Keratinocyte (primary cell): ENCODE measurements at regions not wholly inside any gene's neighbourhood (a gene's known extent, or its start where the extent isn't known, plus 50 kb on each side); places are given as distances from the start of the nearest gene placed in this dataset.

ENCODE experiments used
- DNase-seq: peaks from one replicate; pipeline ENCODE4 v3.0.0-alpha.2; 2011; ENCODE audit warnings: low read depth, missing footprints, low spot score
- FAIRE-seq: peaks from 2 replicates; lab custom pipeline; 2011; peaks lifted over from hg19 to GRCh38; lab: Jason Lieb, UNC
- H2AFZ ChIP-seq: 2 replicates; pipeline ENCODE4 v1.6.0; 2012; ENCODE audit warnings: low read length, control low read depth, inconsistent platforms; ENCODE audit not compliant: control insufficient read depth
- H3K27ac ChIP-seq: 2 replicates; pipeline ENCODE4 v1.5.1; 2011; ENCODE audit warnings: low read length; ENCODE audit not compliant: control insufficient read depth, insufficient read depth
- H3K27me3 ChIP-seq: 3 replicates; pipeline ENCODE4 v1.6.0; 2011; ENCODE audit warnings: low read length; ENCODE audit not compliant: control insufficient read depth, insufficient read depth; ENCODE audit errors: extremely low read depth
- H3K36me3 ChIP-seq, 2 experiments: 2 replicates in 1 of 2; 3 replicates in 1 of 2; pipeline ENCODE4 v1.5.1; 2011; ENCODE audit warnings: low read length in 2 of 2, mild to moderate bottlenecking in 1 of 2; ENCODE audit not compliant: control insufficient read depth in 2 of 2, insufficient read depth in 2 of 2; ENCODE audit errors: extremely low read depth in 1 of 2
- H3K4me1 ChIP-seq: 3 replicates; pipeline ENCODE4 v1.5.1; 2011; ENCODE audit warnings: low read length; ENCODE audit not compliant: control insufficient read depth, insufficient read depth; ENCODE audit errors: extremely low read depth
- H3K4me2 ChIP-seq: 3 replicates; pipeline ENCODE4 v1.6.0; 2011; ENCODE audit warnings: low read depth, low read length; ENCODE audit not compliant: control insufficient read depth, insufficient read depth; ENCODE audit errors: extremely low read depth
- H3K4me3 ChIP-seq, 3 experiments: fragments of 200-600 bp in 1 of 3; sonication (generic) in 1 of 3; 2 replicates in 2 of 3; 3 replicates in 1 of 3; pipeline ENCODE4 v1.5.1; 2011 to 2016; ENCODE audit warnings: low read length in 3 of 3, mild to moderate bottlenecking in 3 of 3, control low read depth in 2 of 3, inconsistent platforms in 1 of 3, low read depth in 1 of 3, mixed read lengths in 1 of 3, mixed run types in 1 of 3, moderate library complexity in 1 of 3; ENCODE audit not compliant: control insufficient read depth in 2 of 3, insufficient read depth in 2 of 3; ENCODE audit errors: extremely low read depth in 1 of 3
- H3K79me2 ChIP-seq: 2 replicates; pipeline ENCODE4 v1.6.0; 2012; ENCODE audit warnings: low read length; ENCODE audit not compliant: control insufficient read depth, insufficient read depth
- H3K9ac ChIP-seq: 3 replicates; pipeline ENCODE4 v1.6.0; 2011; ENCODE audit warnings: low read length; ENCODE audit not compliant: control insufficient read depth, insufficient read depth; ENCODE audit errors: extremely low read depth
- H3K9me1 ChIP-seq: 3 replicates; pipeline ENCODE4 v1.6.0; 2011; ENCODE audit warnings: low read length; ENCODE audit not compliant: control insufficient read depth, insufficient read depth; ENCODE audit errors: extremely low read depth
- H3K9me3 ChIP-seq: 2 replicates; pipeline ENCODE4 v1.5.1; 2012; ENCODE audit warnings: low read depth, low read length; ENCODE audit not compliant: control insufficient read depth
- H4K20me1 ChIP-seq: 3 replicates; pipeline ENCODE4 v1.6.0; 2011; ENCODE audit warnings: low read length; ENCODE audit not compliant: control insufficient read depth, insufficient read depth; ENCODE audit errors: extremely low read depth
- EZH2 ChIP-seq: IDR thresholded peaks from one replicate; pipeline ENCODE4 v1.6.1; 2012; ENCODE audit warnings: inconsistent platforms, mild to moderate bottlenecking, low read length, moderate library complexity
- dilution Hi-C: fragments of 300-500 bp; cut with MboI; formaldehyde crosslinking; loops from one replicate; pipeline ENCODE4 v1.7.0; 2020; ENCODE audit warnings: low sequenced_read_pairs; ENCODE audit not compliant: extremely low pct_ligation_motif_present
- TF ChIP-seq, protein P1 (sequence below), 3 experiments: IDR thresholded peaks in 1 of 3; conservative IDR thresholded peaks in 1 of 3; optimal IDR thresholded peaks in 1 of 3; 2 replicates in 2 of 3; 3 replicates in 1 of 3; pipeline versions ENCODE3 to v1.5.1; 2011; ENCODE audit warnings: low read length in 3 of 3, mild to moderate bottlenecking in 3 of 3, moderate library complexity in 2 of 3, control low read depth in 1 of 3, inconsistent platforms in 1 of 3; ENCODE audit not compliant: insufficient read depth in 2 of 3; ENCODE audit errors: extremely low read depth in 1 of 3

DNA sequence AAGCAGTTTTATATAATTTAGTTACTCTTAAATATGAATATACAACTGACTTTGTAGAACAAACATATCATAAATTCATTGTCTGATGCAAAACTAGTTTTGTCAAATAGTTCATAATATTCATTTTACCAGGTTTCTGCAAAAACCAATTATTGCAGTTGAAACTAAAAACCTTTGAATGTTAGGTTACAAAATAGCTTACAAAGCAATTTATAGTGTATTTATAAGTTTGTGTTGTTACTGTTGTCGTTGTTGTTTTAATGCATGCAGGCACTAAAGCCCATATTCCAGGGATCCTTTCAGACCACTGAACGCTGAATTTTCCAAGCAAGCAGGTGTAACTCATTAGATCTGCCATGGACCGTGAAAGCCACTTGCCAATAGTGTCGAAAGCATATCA is 427.6 kb downstream of the ZFHX3 start:
- Histone ChIP-seq H3K27me3 (no peaks in the 10 kb centered on the region), H3K9me3 (no peaks in the 10 kb centered on the region), H3K36me3 (no peaks in the 10 kb centered on the region), H3K9ac (no peak overlapping the region), H4K20me1 (no peaks in the 10 kb centered on the region), H3K4me1 (no peaks in the 10 kb centered on the region), H3K4me3 (no peak overlapping the region), H3K79me2 (no peaks in the 10 kb centered on the region), H2AFZ (no peak overlapping the region), H3K27ac (no peak overlapping the region), H3K4me2 (no peak overlapping the region), H3K9me1 (no peaks in the 10 kb centered on the region)
- FAIRE-seq, result no peak
- no peak for TF ChIP-seq EZH2
- TF ChIP-seq, protein P1, sequence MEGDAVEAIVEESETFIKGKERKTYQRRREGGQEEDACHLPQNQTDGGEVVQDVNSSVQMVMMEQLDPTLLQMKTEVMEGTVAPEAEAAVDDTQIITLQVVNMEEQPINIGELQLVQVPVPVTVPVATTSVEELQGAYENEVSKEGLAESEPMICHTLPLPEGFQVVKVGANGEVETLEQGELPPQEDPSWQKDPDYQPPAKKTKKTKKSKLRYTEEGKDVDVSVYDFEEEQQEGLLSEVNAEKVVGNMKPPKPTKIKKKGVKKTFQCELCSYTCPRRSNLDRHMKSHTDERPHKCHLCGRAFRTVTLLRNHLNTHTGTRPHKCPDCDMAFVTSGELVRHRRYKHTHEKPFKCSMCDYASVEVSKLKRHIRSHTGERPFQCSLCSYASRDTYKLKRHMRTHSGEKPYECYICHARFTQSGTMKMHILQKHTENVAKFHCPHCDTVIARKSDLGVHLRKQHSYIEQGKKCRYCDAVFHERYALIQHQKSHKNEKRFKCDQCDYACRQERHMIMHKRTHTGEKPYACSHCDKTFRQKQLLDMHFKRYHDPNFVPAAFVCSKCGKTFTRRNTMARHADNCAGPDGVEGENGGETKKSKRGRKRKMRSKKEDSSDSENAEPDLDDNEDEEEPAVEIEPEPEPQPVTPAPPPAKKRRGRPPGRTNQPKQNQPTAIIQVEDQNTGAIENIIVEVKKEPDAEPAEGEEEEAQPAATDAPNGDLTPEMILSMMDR (optimal IDR thresholded peaks at IDR 0.05 in 1 of 3, IDR thresholded peaks at IDR 0.05 in 1 of 3, conservative IDR thresholded peaks at IDR 0.05 in 1 of 3; ENCODE audit: extremely low read depth in 1 of 3, insufficient read depth in 2 of 3, low read length in 3 of 3), result no peak
- dilution Hi-C loops, result no loop called here
- DNase-seq, result no peak

GRCh38 chr16:72615856-72616255 is 432.1 kb downstream of the ZFHX3 start:
- dilution Hi-C loops, result no loop called here
- Histone ChIP-seq H3K36me3 (no peaks in the 10 kb centered on the region), H3K9ac (no peak overlapping the region), H3K4me1 (no peaks in the 10 kb centered on the region), H3K4me3 (no peak overlapping the region), H3K4me2 (no peak overlapping the region), H3K79me2 (no peaks in the 10 kb centered on the region), H3K27me3 (no peaks in the 10 kb centered on the region), H3K9me3 (no peaks in the 10 kb centered on the region), H3K9me1 (no peaks in the 10 kb centered on the region), H4K20me1 (no peaks in the 10 kb centered on the region), H2AFZ (no peak overlapping the region), H3K27ac (no peak overlapping the region)
- TF ChIP-seq EZH2, result no peak
- TF ChIP-seq, protein P1 (optimal IDR thresholded peaks at IDR 0.05 in 1 of 3, IDR thresholded peaks at IDR 0.05 in 1 of 3, conservative IDR thresholded peaks at IDR 0.05 in 1 of 3; ENCODE audit: extremely low read depth in 1 of 3, insufficient read depth in 2 of 3, low read length in 3 of 3), result no peak
- DNase-seq (no peak), FAIRE-seq (no peak)
